Activated T-helper 1 cell treated with anti-CD3 and anti-CD28 coated beads, Interleukin-2, amount 50 U/mL, for 16 hours (primary cell): ENCODE measurements at regions not wholly inside any gene's neighbourhood (a gene's known extent, or its start where the extent isn't known, plus 50 kb on each side); places are given as distances from the start of the nearest gene placed in this dataset.

Experiments used
- DNase-seq, 2 donors: peaks; one replicate each; pipeline ENCODE4 v3.0.0-alpha.2; 2020; ENCODE audit warnings: low read depth in 1 of 2, low spot score in 1 of 2

DNA sequence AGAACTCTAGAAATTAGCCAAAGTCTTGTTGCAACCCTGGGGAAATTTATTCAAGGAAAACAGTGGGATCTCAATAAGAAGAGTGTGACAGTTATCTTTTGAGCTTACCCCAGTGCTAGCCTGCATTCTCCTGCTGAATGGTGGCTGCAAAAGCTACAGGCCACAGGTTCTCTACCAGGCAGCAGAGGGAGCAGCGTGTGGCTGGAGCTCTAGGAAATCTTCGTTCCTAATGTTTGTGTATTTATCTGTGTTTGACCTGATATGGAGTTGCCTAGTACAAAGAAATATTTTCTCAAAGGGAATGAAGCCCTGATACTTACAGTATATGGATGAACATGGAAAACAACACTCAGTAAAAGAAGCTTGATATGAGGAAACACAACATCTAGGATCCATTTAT, 1100.6 kb downstream of the NLGN4Y start:
- no peak for DNase-seq

DNA sequence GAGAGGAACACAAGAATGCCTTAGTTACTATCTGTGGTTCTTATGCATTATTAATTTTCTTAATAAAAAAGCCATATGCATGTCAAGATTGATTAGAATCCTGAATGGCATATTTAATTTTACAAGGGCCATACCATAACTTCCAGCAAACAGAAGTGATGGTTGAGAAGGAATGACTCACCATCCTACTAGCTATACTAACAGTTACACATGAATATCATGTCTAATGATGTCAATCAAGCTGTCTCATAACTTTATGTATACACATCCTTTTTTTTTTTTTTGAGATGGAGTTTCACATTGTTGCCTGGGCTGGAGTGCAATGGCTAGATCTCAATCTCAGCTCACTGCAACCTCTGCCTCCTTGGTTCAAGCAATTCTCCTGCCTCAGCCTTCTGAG, 1123.9 kb downstream of the NLGN4Y start:
- no peak for DNase-seq

DNA sequence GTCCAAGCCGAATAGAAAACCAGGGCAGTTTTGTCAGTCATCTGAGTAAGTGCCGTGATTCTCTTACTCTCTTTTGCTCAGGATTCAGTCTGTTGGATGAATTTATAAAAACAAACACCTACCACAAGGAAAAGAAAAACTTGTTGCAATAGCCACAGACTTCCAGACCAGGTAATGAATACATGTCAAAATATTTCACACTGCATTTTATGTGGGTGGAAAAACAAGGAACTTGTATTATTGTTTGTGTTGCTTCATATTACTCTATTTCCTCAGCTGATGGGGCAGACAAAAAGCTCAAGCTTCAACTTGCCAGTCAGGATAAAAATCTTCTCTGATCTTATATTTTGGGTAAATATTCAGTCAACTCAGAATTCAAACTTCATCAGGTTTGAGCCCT, 1125.7 kb downstream of the NLGN4Y start:
- no peak for DNase-seq

GRCh38 chrY:15688531-15688930, 1164.2 kb downstream of the NLGN4Y start:
- DNase-seq = no peak

GRCh38 chrY:15689994-15690393, 1165.7 kb downstream of the NLGN4Y start:
- DNase-seq = no peak

GRCh38 chrY:15702131-15702530, 1177.8 kb downstream of the NLGN4Y start:
- DNase-seq = no peak

DNA sequence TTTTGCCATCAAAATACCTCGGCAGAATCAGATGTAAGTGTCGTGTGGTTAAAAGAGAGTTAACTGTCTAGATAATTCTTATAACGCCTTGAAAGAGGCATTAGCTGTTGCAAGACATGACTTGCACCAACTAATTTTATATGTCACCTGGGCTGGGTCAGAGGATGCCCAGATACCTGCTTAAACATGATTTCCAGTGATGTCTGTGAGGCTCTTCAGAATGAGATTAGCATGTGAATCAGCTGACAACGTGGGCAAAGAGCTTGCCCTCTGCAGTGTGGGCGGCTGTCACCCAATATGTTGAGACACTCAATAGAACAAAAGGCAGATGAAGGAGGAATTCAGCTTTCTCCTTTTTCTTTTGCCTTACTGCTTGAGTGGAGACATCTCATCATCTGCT, 1180.6 kb downstream of the NLGN4Y start:
- DNase-seq = no peak

DNA sequence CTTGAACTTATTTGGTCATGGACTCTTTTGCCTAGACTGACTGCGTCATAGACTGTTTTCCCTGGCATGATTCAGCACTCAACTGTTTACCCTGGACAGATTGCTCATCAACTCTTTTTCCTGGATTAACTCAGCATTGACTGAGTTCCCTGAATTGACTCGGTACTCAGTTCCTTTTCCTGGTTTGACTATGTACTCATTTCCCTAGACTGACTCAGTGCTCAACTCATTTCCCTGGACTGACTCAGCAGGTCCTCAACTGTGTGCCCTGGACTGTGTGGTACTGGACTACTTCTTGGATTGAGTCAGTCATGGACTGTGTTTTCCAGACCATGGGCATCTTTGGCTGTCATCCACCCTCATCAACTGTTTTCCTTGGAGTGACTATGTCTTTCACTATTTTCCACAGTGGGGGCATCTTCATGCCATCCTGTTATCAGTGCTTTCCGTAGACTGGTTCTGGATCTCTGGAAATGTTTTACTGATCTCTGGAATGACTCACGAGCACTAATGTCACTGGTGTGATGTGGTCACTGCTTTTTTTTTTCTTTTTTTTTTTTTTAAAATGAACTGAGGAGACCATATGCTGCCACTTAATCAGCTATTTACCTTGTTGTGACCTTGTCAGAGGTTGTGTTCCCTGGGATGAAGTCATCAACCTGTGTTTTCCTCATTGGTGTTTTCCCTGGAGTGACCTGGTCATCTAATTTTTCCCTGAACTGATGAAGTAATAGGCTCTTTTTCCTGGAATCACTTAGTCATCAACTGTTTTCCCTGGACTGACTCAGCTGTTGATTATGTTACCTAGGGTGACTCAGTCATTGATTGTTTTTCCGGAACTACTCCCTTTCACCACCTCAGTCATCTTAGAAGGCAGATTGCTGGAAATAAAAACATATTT, 1225.5 kb downstream of the NLGN4Y start:
- DNase-seq = no peak

- no peak for DNase-seq
Measured at GRCh38 chrY:15751001-15751400, 1226.7 kb downstream of the NLGN4Y start.

DNA sequence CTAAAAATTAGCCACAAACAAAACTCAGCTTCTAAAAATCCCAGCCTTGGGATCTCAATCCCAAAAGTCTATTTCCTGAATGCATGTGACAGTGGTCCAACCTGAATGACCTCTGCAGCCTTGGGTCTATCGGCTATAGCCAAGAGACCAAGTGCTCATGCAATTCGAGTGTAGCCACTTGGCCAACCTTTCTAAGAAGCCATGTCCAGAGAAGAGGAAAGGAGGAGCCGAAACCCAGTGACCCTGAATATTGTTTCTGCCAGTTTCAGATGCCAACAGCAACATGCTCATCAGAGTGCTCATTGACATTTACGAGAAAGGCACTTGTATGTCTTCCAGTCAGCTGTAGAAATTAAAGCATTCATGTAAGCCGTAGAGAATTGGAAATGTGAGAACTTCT, 1231.9 kb downstream of the NLGN4Y start:
- DNase-seq = no peak

DNA sequence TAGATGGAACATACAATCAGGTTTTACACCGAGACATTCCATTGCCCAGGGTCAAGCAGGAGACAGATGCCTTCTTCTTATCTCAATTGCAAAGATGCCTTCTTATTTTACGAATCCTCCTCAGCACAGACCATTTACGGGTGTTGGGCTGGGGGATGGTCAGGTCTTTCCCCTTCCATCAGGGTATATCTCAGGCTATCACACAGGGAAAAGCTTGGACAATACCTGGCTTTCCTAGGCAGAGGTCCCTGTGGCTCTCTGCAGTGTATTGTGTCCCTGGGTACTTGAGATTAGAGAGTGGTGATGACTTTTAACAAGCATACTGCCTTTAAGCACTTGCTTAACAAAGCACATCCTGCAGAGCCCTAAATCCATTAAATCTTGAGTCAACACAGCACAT, 1249.2 kb downstream of the NLGN4Y start:
- no peak for DNase-seq

- no peak for DNase-seq
Measured at GRCh38 chrY:15775880-15776279, 1251.6 kb downstream of the NLGN4Y start.

- no peak for DNase-seq
Measured at GRCh38 chrY:15779891-15780290, 1255.6 kb downstream of the NLGN4Y start.

- DNase-seq = no peak
Measured at GRCh38 chrY:15800021-15800420, 1275.7 kb downstream of the NLGN4Y start.

- DNase-seq = no peak
Measured at GRCh38 chrY:15805985-15806384, 1281.7 kb downstream of the NLGN4Y start.

DNA sequence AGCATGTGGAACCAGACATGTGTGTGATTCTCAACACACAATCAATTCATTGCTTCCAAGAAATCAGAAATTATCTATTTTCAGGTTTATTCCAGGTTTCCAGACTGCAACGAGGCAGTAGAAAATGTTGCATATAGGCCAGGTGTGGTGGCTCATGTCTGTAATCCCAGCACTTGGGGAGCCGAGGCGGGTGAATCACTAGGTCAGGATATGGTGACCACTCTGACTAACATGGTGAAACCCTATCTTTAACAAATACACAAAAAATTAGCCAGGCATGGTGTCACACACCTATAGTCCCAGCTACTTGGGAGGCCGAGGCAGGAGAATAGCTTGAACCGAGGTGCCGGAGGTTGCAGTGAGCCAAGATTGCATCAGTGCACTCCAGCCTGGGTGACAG, 1289.9 kb downstream of the NLGN4Y start:
- no peak for DNase-seq
